Epithelial cell of proximal tubule (primary cell): ENCODE measurements at regions not wholly inside any gene's neighbourhood (a gene's known extent, or its start where the extent isn't known, plus 50 kb on each side); places are given as distances from the start of the nearest gene placed in this dataset.
A peak's percentile ranks its signal among the peaks of the same experiment; 100 is the strongest.

Experiments
- DNase-seq: peaks from one replicate; pipeline ENCODE4 v3.0.0-alpha.2; 2011; ENCODE audit warnings: low read depth
- H3K4me3 ChIP-seq: 2 replicates; pipeline ENCODE4 v1.5.1; 2011; ENCODE audit warnings: low read depth, mild to moderate bottlenecking, low read length
- CTCF ChIP-seq: conservative IDR thresholded peaks from 2 replicates; pipeline ENCODE4 v1.5.1; 2012; ENCODE audit warnings: low read depth, mild to moderate bottlenecking, low read length

DNA sequence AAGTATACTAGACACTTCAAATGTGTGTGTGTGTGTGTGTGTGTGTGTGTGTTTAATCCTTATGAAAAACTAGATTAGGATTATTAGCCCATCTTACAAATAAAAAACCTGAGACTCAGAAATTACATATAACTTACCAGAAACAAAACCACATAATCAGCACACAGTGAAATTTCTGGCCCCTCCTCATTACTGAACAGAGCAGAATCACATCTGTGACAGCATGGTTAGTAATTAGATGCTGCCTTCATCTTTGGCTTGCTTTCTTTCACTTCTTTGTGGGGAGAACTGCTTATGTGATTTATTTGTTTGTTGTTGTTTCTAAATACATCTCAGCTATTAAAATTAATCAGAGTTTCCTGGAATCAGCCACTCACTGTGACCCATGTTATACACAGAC, 267.1 kb downstream of the TENT5A start:
- DNase-seq = no peak
- no peak overlapping the region for H3K4me3 ChIP-seq
- TF ChIP-seq CTCF = no peak

- H3K4me3 ChIP-seq = no peak overlapping the region
- DNase-seq = no peak
- TF ChIP-seq CTCF = no peak
Measured at GRCh38 chr6:81484251-81484650, 268.2 kb downstream of the TENT5A start.

DNA sequence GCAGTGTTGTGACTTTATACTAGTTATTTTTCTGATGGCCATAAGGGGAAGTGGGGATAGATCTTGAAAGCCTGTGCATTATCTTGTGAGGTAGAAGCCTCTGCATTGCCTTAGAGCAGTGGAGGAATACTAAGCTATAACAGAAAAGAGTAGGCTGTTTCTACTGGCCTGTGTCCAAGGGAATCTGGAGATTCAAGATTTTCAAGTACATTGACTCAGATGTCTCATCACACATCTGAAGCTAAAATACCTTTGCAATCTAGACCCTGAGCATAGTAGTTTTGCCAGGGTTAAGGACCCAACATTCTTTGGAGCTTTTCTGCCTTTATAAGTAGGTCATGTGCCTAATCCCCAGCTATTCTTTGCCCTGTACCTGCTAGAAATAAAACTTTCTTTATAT, 272.3 kb downstream of the TENT5A start:
- no peak for DNase-seq
- H3K4me3 ChIP-seq = no peak overlapping the region
- no peak for TF ChIP-seq CTCF

DNA sequence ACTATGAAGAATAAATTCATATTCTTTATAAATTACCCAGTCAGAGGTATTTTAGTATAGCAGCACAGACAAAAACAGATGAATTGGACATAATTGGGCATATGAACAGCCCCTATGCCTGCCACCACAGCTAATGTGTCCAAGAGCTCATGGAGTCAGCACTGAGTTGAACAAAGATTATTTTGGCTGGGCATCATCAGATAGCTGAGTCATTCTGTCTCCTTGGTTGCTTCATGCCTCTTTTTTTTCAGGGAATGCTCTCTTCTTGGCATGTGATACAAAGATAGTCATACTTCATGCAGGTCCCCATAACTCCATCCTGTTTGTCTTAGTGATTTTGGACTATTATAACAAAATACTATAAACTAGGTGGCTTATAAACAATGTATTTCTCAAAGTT, 275.6 kb downstream of the TENT5A start:
- H3K4me3 ChIP-seq = no peak overlapping the region
- no peak for DNase-seq
- no peak for TF ChIP-seq CTCF

GRCh38 chr6:81475646-81476045, 276.8 kb downstream of the TENT5A start:
- no peak for DNase-seq

GRCh38 chr6:81465859-81466258, 286.6 kb downstream of the TENT5A start:
- DNase-seq = no peak
- peak; percentile 58 for TF ChIP-seq CTCF
- no peak overlapping the region for H3K4me3 ChIP-seq

More at GRCh38 chr6:81475646-81476045, 276.8 kb downstream of the TENT5A start:
- TF ChIP-seq CTCF = no peak
- H3K4me3 ChIP-seq = no peak overlapping the region

DNA sequence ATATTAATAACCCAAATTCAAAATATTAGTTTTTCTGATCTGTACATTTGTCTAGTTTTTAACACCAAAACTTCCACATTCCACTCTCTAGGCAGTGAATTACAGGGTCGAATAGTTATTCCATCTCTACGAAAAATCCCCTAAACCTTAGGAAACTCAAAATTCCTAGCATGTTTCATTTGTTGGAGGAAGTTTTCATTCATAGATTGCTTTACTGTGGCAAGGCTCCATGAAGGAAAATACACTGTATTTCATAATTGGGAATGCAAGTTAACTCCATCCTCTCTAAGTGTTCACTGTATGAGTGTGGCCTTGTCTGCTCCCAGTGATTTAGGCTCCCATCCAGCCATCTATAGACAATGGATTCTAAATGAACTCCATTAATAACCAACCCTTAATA, 296.1 kb downstream of the TENT5A start:
- TF ChIP-seq CTCF = no peak
- no peak overlapping the region for H3K4me3 ChIP-seq
- no peak for DNase-seq
